ENCODE measurements at regions not wholly inside any gene's neighbourhood (a gene's known extent, or its start where the extent isn't known, plus 50 kb on each side); places are given as distances from the start of the nearest gene placed in this dataset.

DNA sequence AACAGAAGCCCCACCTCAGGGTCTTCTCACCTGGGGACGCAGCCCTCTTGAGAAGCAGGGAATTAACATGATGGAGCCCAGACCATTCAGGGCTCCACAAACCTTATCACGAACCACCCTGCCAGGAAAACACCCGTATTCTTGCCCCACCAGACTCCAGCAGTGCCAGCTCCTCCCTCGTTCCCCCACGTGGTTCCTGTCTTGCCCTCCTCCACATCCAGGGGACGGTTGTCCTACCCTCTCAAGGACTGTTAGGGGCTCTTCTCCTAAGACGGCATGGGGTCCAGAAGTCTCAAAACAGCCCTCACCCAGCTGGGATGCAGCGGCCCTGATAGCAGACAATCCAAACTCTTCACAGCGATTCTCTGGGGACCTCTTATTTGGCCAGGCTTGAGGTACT lies 372.2 kb upstream of the HS6ST1 start:
- TF ChIP-seq, protein P1, sequence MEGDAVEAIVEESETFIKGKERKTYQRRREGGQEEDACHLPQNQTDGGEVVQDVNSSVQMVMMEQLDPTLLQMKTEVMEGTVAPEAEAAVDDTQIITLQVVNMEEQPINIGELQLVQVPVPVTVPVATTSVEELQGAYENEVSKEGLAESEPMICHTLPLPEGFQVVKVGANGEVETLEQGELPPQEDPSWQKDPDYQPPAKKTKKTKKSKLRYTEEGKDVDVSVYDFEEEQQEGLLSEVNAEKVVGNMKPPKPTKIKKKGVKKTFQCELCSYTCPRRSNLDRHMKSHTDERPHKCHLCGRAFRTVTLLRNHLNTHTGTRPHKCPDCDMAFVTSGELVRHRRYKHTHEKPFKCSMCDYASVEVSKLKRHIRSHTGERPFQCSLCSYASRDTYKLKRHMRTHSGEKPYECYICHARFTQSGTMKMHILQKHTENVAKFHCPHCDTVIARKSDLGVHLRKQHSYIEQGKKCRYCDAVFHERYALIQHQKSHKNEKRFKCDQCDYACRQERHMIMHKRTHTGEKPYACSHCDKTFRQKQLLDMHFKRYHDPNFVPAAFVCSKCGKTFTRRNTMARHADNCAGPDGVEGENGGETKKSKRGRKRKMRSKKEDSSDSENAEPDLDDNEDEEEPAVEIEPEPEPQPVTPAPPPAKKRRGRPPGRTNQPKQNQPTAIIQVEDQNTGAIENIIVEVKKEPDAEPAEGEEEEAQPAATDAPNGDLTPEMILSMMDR (IDR thresholded peaks at IDR 0.05), result no peak
- TF ChIP-seq POLR2A (IDR thresholded peaks at IDR 0.05), result no peak

All from testis (tissue), 2 donors.